ENCODE measurements at regions not wholly inside any gene's neighbourhood (a gene's known extent, or its start where the extent isn't known, plus 50 kb on each side); places are given as distances from the start of the nearest gene placed in this dataset.

- WGBS, 2 donors = 15 to 22% methylated on average over 7 of the region's 7 CpGs
- intact Hi-C loops (cut with DNase I) = no loop called here
- no peak for ATAC-seq
- no peak overlapping the region for H3K4me3 ChIP-seq
- H3K36me3 ChIP-seq = no peaks in the 10 kb centered on the region
- H3K9me3 ChIP-seq = no peaks in the 10 kb centered on the region
- no peak for DNase-seq
- H3K27me3 ChIP-seq = no peaks in the 10 kb centered on the region
- no peak overlapping the region for H3K27ac ChIP-seq
- no peak for TF ChIP-seq CTCF (IDR thresholded peaks at IDR 0.05)
- no peak for FAIRE-seq
- no peaks in the 10 kb centered on the region for H3K4me1 ChIP-seq
Measured at GRCh38 chr12:24173067-24173466, 223.6 kb upstream of the SOX5 start.

- no peaks in the 10 kb centered on the region for H3K4me1 ChIP-seq
- DNase-seq = no peak
- FAIRE-seq = no peak
- H3K4me3 ChIP-seq = no peak overlapping the region
- no peak for ATAC-seq
- no peak overlapping the region for H3K27ac ChIP-seq
- TF ChIP-seq CTCF (IDR thresholded peaks at IDR 0.05) = no peak
- no peaks in the 10 kb centered on the region for H3K27me3 ChIP-seq
- no peaks in the 10 kb centered on the region for H3K36me3 ChIP-seq
- no peaks in the 10 kb centered on the region for H3K9me3 ChIP-seq
- intact Hi-C loops (cut with DNase I) = no loop called here
Measured at GRCh38 chr12:24172773-24173066, 223.2 kb upstream of the SOX5 start.

- no peak for TF ChIP-seq CTCF (IDR thresholded peaks at IDR 0.05)
- FAIRE-seq = no peak
- DNase-seq = no peak
- 69 to 81% methylated on average over 13 of the region's 13 CpGs for WGBS, 2 donors
- no peaks in the 10 kb centered on the region for H3K9me3 ChIP-seq
- H3K27me3 ChIP-seq = no peaks in the 10 kb centered on the region
- H3K27ac ChIP-seq = no peak overlapping the region
- H3K4me1 ChIP-seq = no peaks in the 10 kb centered on the region
- no peaks in the 10 kb centered on the region for H3K36me3 ChIP-seq
- intact Hi-C loops (cut with DNase I) = no loop called here
- H3K4me3 ChIP-seq = no peak overlapping the region
- ATAC-seq = peak in 1 of 4 donors; percentile 22
Measured at GRCh38 chr12:24172031-24172772, 222.7 kb upstream of the SOX5 start.

- H3K27me3 ChIP-seq = no peaks in the 10 kb centered on the region
Measured at GRCh38 chr12:24155042-24155441, 205.6 kb upstream of the SOX5 start.

More at GRCh38 chr12:24155042-24155441, 205.6 kb upstream of the SOX5 start:
- H3K27ac ChIP-seq = no peak overlapping the region
- ATAC-seq (no peak), FAIRE-seq (no peak), DNase-seq (no peak)
- no peak for TF ChIP-seq CTCF (IDR thresholded peaks at IDR 0.05)
- H3K36me3 ChIP-seq = no peaks in the 10 kb centered on the region
- no peaks in the 10 kb centered on the region for H3K4me1 ChIP-seq
- intact Hi-C loops (cut with DNase I) = no loop called here
- no peak overlapping the region for H3K4me3 ChIP-seq
- no peaks in the 10 kb centered on the region for H3K9me3 ChIP-seq
- 81 to 92% methylated on average over 2 of the region's 2 CpGs for WGBS, 2 donors

Measured in pancreas (tissue), 10 donors.